Ishikawa (cell line): ENCODE measurements at regions not wholly inside any gene's neighbourhood (a gene's known extent, or its start where the extent isn't known, plus 50 kb on each side); places are given as distances from the start of the nearest gene placed in this dataset.

ENCODE experiments used
- CEBPB ChIP-seq: IDR thresholded peaks from 2 replicates; pipeline ENCODE4 v1.6.1; 2012
- CREB1 ChIP-seq: IDR thresholded peaks from 2 replicates; pipeline ENCODE4 v1.6.1; 2012; ENCODE audit warnings: low read depth
- EGR1 ChIP-seq: IDR thresholded peaks from 2 replicates; pipeline ENCODE4 v1.6.1; 2012
- EP300 ChIP-seq: IDR thresholded peaks from 2 replicates; pipeline ENCODE4 v1.6.1; 2012; ENCODE audit warnings: borderline replicate concordance
- FOXM1 ChIP-seq: IDR thresholded peaks from 2 replicates; pipeline ENCODE4 v1.6.1; 2012; ENCODE audit warnings: low read depth, borderline replicate concordance
- MAX ChIP-seq: IDR thresholded peaks from 2 replicates; pipeline ENCODE4 v1.6.1; 2012
- NFIC ChIP-seq: IDR thresholded peaks from 2 replicates; pipeline ENCODE4 v1.6.1; 2012
- RAD21 ChIP-seq: IDR thresholded peaks from 2 replicates; pipeline ENCODE4 v1.6.1; 2012; ENCODE audit warnings: low read depth
- REST ChIP-seq: IDR thresholded peaks from 2 replicates; pipeline ENCODE4 v1.6.1; 2012; ENCODE audit warnings: low read depth, mild to moderate bottlenecking
- TAF1 ChIP-seq: IDR thresholded peaks from 2 replicates; pipeline ENCODE4 v1.6.1; 2012; ENCODE audit warnings: low read depth, mild to moderate bottlenecking
- TCF12 ChIP-seq: IDR thresholded peaks from 2 replicates; pipeline ENCODE4 v1.6.1; 2012; ENCODE audit warnings: low read depth
- TEAD4 ChIP-seq: IDR thresholded peaks from 2 replicates; pipeline ENCODE4 v1.6.1; 2012
- YY1 ChIP-seq: IDR thresholded peaks from 2 replicates; pipeline ENCODE4 v1.6.1; 2012; ENCODE audit warnings: low read depth
- ZBTB7A ChIP-seq: IDR thresholded peaks from 2 replicates; pipeline ENCODE4 v1.6.1; 2012; ENCODE audit warnings: low read depth
- TF ChIP-seq, protein P1 (sequence below): IDR thresholded peaks from 2 replicates; pipeline ENCODE4 v1.6.1; 2012

GRCh38 chr13:109954441-109954840 lies 168.1 kb upstream of the IRS2 start:
- TF ChIP-seq RAD21 (no peak), NFIC (no peak)

- TF ChIP-seq REST: no peak
- TF ChIP-seq TCF12: no peak
- TF ChIP-seq, protein P1, sequence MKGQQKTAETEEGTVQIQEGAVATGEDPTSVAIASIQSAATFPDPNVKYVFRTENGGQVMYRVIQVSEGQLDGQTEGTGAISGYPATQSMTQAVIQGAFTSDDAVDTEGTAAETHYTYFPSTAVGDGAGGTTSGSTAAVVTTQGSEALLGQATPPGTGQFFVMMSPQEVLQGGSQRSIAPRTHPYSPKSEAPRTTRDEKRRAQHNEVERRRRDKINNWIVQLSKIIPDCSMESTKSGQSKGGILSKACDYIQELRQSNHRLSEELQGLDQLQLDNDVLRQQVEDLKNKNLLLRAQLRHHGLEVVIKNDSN: no peak
- TF ChIP-seq RAD21: no peak
- no peak for TF ChIP-seq MAX
- no peak for TF ChIP-seq NFIC
- no peak for TF ChIP-seq TAF1
- TF ChIP-seq YY1: no peak
- TF ChIP-seq FOXM1: no peak
- no peak for TF ChIP-seq EP300
- TF ChIP-seq ZBTB7A: no peak
- no peak for TF ChIP-seq CEBPB
- TF ChIP-seq CREB1: no peak
- TF ChIP-seq TEAD4: no peak
- no peak for TF ChIP-seq EGR1
These were observed 165.1 kb upstream of the IRS2 start for GRCh38 chr13:109951491-109951890.

DNA sequence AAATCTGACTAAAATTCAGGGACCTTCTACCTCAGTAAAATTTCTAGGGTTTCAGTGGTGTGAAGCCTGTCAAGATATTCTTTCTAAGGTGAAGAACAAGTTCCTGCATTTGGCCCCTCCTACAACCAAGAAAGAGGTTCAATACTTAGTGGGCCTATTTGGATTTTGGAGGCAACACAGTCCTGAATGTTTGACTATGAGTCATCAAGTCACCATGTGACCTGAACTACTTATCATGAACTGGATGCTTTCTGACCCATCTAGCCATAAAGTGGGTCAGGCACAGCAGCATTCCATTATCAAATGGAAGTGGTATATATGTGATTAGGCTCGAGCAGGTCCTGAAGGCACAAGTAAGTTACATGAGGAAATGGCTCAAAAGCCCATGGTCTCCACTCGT lies 163.0 kb upstream of the IRS2 start:
- TF ChIP-seq RAD21: no peak
- no peak for TF ChIP-seq ZBTB7A
- no peak for TF ChIP-seq MAX
- TF ChIP-seq, protein P1: no peak
- TF ChIP-seq REST: no peak
- TF ChIP-seq NFIC: no peak
- TF ChIP-seq FOXM1: no peak
- TF ChIP-seq CREB1: no peak
- TF ChIP-seq YY1: no peak
- no peak for TF ChIP-seq EGR1
- TF ChIP-seq TEAD4: no peak
- no peak for TF ChIP-seq EP300
- no peak for TF ChIP-seq CEBPB
- no peak for TF ChIP-seq TAF1
- no peak for TF ChIP-seq TCF12

DNA sequence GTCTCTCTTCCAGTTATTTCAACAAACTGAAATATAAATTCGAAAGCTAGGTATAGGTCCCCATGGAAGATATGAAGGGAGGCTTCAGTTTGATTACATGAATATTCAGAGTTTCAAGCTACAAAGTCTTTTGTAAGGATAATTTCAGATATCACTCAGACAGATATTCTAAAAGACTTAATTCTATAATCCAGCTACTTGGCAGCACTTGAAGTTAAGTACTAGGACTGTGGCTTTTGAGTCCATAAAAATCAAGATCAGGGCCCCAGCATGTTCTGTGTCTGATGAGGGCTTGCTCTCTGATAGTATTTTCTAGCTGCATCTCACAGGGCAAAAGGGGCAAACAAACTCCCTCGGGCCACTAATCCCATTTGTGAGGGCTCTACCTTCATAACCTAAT lies 160.6 kb upstream of the IRS2 start:
- TF ChIP-seq NFIC (no peak), ZBTB7A (no peak), EP300 (no peak), RAD21 (no peak)

DNA sequence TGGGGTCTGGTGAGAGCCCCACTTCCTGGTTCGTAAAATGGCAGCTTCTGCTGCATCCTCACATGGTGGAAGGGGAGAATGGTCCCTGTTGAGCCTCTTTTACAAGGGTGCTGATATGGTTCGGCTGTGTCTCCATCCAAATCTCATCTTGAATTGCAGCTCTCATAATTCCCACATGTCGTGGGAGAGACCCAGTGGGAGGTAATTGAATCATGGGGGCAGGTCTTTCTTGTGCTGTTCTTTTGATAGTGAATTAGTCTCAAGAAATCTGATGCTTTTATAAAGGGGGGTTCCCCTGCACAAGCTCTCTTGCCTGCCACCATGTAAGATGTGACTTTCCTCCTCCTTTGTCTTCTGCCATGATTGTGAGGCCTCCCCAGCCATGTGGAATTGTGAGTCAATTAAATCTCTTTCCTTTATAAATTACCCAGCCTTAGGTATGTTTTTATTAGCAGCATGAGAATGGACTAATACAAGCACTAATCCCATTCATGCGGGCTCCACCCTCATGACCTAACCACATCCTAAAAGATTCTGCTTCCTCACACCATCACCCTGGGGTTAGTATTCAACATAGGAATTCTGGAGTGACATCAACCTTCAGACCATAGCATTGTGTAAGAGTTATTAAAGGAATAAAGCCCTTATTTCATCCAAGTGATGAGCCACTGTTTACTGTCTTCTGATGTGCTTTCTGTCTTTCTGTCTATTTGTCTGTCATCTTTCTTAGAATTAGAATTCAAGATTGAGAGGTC lies 159.0 kb upstream of the IRS2 start:
- TF ChIP-seq CREB1 (no peak), REST (no peak), TEAD4 (no peak), CEBPB (no peak), FOXM1 (no peak), YY1 (no peak), EGR1 (no peak), TCF12 (no peak), NFIC (no peak), RAD21 (no peak), TAF1 (no peak), ZBTB7A (no peak), EP300 (no peak), MAX (no peak)
- TF ChIP-seq, protein P1: no peak
